A549 (cell line): ENCODE measurements at regions not wholly inside any gene's neighbourhood (a gene's known extent, or its start where the extent isn't known, plus 50 kb on each side); places are given as distances from the start of the nearest gene placed in this dataset.

Source experiments
- CHD2 ChIP-seq: fragments of 150-350 bp; IDR thresholded peaks from 2 replicates; pipeline ENCODE4 v1.6.1; 2014; ENCODE audit warnings: low read length; ENCODE audit not compliant: partially characterized antibody
- CTCF ChIP-seq: fragments of >200 bp; sonication (Bioruptor Twin); formaldehyde crosslinking; IDR thresholded peaks from 3 replicates; pipeline ENCODE4 v1.5.1; 2016
- E2F6 ChIP-seq: IDR thresholded peaks from 2 replicates; pipeline ENCODE4 v1.6.1; 2012; ENCODE audit warnings: low read depth, borderline replicate concordance
- KDM5A ChIP-seq: fragments of 200-600 bp; sonication (generic); IDR thresholded peaks from 2 replicates; pipeline ENCODE4 v1.6.1; 2016; ENCODE audit warnings: antibody characterized with exemption, mild to moderate bottlenecking
- MYC ChIP-seq: IDR thresholded peaks from 2 replicates; pipeline ENCODE4 v1.6.1; 2012; ENCODE audit warnings: mild to moderate bottlenecking, inconsistent platforms, low read length, improper control_type of control experiment, borderline replicate concordance
- POLR2A ChIP-seq: IDR thresholded peaks from 2 replicates; pipeline ENCODE4 v1.6.1; 2012; ENCODE audit warnings: mild to moderate bottlenecking, low read length
- POLR2AphosphoS2 ChIP-seq: conservative IDR thresholded peaks from 2 replicates; pipeline ENCODE4 v1.6.1; 2012; ENCODE audit warnings: low read length, improper control_type of control experiment, inconsistent platforms

GRCh38 chr5:161078793-161079192, 226.8 kb upstream of the ATP10B start:
- TF ChIP-seq CHD2 = no peak
- TF ChIP-seq KDM5A = no peak
- TF ChIP-seq POLR2A = no peak
- no peak for TF ChIP-seq POLR2AphosphoS2
- no peak for TF ChIP-seq CTCF
- no peak for TF ChIP-seq E2F6
- no peak for TF ChIP-seq MYC
